ENCODE measurements at regions not wholly inside any gene's neighbourhood (a gene's known extent, or its start where the extent isn't known, plus 50 kb on each side); places are given as distances from the start of the nearest gene placed in this dataset.

GRCh38 chr12:17809206-17809605, 280.8 kb downstream of the RERGL start:
- no peak for DNase-seq (ENCODE audit: low read depth)

GRCh38 chr12:17802657-17803641, 287.0 kb downstream of the RERGL start:
- peak; percentile 0 for DNase-seq (ENCODE audit: low read depth)

GRCh38 chr12:17793854-17794253, 296.1 kb downstream of the RERGL start:
- DNase-seq (ENCODE audit: low read depth) = no peak

- DNase-seq (ENCODE audit: low read depth) = no peak
These were observed 311.8 kb downstream of the RERGL start for GRCh38 chr12:17778242-17778641.

GRCh38 chr12:17763366-17763765, 326.6 kb downstream of the RERGL start:
- no peak for DNase-seq (ENCODE audit: low read depth)

- DNase-seq (ENCODE audit: low read depth) = no peak
These were observed 330.0 kb downstream of the RERGL start for GRCh38 chr12:17759982-17760381.

Measured in M059J (cell line).